ENCODE measurements at regions not wholly inside any gene's neighbourhood (a gene's known extent, or its start where the extent isn't known, plus 50 kb on each side); places are given as distances from the start of the nearest gene placed in this dataset.

GRCh38 chr14:84236290-84236689, 1293.7 kb upstream of the FLRT2 start:
- no peak overlapping the region for H3K4me3 ChIP-seq (ENCODE audit: control insufficient read depth, low read depth, low read length)
- TF ChIP-seq, protein P1, sequence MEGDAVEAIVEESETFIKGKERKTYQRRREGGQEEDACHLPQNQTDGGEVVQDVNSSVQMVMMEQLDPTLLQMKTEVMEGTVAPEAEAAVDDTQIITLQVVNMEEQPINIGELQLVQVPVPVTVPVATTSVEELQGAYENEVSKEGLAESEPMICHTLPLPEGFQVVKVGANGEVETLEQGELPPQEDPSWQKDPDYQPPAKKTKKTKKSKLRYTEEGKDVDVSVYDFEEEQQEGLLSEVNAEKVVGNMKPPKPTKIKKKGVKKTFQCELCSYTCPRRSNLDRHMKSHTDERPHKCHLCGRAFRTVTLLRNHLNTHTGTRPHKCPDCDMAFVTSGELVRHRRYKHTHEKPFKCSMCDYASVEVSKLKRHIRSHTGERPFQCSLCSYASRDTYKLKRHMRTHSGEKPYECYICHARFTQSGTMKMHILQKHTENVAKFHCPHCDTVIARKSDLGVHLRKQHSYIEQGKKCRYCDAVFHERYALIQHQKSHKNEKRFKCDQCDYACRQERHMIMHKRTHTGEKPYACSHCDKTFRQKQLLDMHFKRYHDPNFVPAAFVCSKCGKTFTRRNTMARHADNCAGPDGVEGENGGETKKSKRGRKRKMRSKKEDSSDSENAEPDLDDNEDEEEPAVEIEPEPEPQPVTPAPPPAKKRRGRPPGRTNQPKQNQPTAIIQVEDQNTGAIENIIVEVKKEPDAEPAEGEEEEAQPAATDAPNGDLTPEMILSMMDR (IDR thresholded peaks at IDR 0.05; ENCODE audit: control insufficient read depth, insufficient read depth, low read depth, low read length, missing control alignments) = no peak
- no peak for DNase-seq (ENCODE audit: low read depth)

DNA sequence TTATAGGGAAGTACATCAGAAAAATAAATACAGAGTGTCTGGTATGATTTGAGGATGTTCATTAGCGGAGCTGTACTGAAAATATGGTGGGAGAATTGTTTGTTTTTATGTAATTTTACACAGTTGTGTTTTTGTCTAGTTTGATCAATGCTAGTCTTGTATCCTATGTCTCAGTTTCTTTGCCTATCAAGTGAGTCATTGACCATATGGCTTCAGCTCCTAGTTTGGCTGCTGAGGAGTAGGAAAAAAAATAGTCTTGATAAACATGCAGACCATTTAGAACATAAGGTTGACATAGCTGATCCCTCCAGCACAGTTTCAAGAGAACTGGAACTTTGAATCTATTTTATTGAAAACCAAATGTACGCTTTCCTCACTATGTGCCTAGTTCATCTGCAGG, 1292.1 kb upstream of the FLRT2 start:
- no peak for DNase-seq (ENCODE audit: low read depth)
- TF ChIP-seq, protein P1 (IDR thresholded peaks at IDR 0.05; ENCODE audit: control insufficient read depth, insufficient read depth, low read depth, low read length, missing control alignments) = no peak
- no peak overlapping the region for H3K4me3 ChIP-seq (ENCODE audit: control insufficient read depth, low read depth, low read length)

- TF ChIP-seq, protein P1 (IDR thresholded peaks at IDR 0.05; ENCODE audit: control insufficient read depth, insufficient read depth, low read depth, low read length, missing control alignments) = no peak
- no peak overlapping the region for H3K4me3 ChIP-seq (ENCODE audit: control insufficient read depth, low read depth, low read length)
- DNase-seq (ENCODE audit: low read depth) = no peak
Observed at GRCh38 chr14:84247693-84248092, 1282.3 kb upstream of the FLRT2 start.

DNA sequence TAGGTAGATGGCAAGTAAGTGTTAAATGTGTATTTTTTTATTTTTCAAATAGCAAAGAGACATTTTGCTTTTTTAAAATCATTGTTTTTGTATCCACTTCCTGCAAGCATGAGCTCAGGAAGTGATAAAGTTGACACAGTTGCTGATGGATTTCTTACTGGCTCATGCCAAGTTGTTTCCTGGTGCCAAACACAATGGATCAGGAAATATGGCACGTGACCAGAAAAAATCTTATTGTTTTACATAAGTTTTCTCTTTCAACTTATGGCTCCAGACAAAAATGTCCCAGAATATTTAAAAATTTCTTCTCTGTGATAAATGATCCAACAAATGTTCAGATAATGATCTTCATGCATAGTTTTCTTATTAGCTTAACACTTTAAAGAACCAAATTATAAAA, 1279.1 kb upstream of the FLRT2 start:
- DNase-seq (ENCODE audit: low read depth) = no peak
- H3K4me3 ChIP-seq (ENCODE audit: control insufficient read depth, low read depth, low read length) = no peak overlapping the region
- TF ChIP-seq, protein P1 (IDR thresholded peaks at IDR 0.05; ENCODE audit: control insufficient read depth, insufficient read depth, low read depth, low read length, missing control alignments) = no peak

- no peak overlapping the region for H3K4me3 ChIP-seq (ENCODE audit: control insufficient read depth, low read depth, low read length)
- DNase-seq (ENCODE audit: low read depth) = no peak
- TF ChIP-seq, protein P1 (IDR thresholded peaks at IDR 0.05; ENCODE audit: control insufficient read depth, insufficient read depth, low read depth, low read length, missing control alignments) = no peak
Observed at GRCh38 chr14:84251411-84252115, 1278.4 kb upstream of the FLRT2 start.

DNA sequence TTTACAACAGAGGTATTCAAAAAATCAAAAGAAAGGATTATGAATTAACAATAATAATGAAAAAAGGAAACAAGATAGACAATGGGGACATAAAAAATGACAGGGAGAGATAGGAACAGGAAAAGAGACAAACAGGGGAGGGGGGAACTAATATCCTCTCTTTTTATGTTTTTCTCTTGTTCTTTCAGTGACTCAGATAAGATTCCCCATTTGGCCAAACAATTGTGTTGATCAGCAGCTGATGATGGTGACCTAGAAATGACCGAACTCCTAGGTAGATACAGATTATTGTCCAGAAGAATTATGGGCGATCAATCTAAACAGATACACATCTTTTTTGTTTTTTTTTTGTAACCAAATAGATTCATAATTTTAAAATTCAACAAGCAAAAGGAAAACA, 1277.2 kb upstream of the FLRT2 start:
- H3K4me3 ChIP-seq (ENCODE audit: control insufficient read depth, low read depth, low read length) = no peak overlapping the region
- DNase-seq (ENCODE audit: low read depth) = no peak
- TF ChIP-seq, protein P1 (IDR thresholded peaks at IDR 0.05; ENCODE audit: control insufficient read depth, insufficient read depth, low read depth, low read length, missing control alignments) = no peak
